HEK293 (cell line): ENCODE measurements at regions not wholly inside any gene's neighbourhood (a gene's known extent, or its start where the extent isn't known, plus 50 kb on each side); places are given as distances from the start of the nearest gene placed in this dataset.
A peak's percentile ranks its signal among the peaks of the same experiment; 100 is the strongest.

Experiments used
- CTCF ChIA-PET: fragments of 350-600 bp; formaldehyde crosslinking; extraction: SDS; loops from one replicate; lab custom pipeline; 2021; ENCODE audit warnings: antibody characterized with exemption; lab: Yijun Ruan, JAX
- POLR2A ChIA-PET: fragments of 300-600 bp; formaldehyde crosslinking; extraction: SDS; loops from one replicate; lab custom pipeline; 2020; ENCODE audit warnings: antibody characterized with exemption, inconsistent platforms; lab: Yijun Ruan, JAX
- H3K27ac ChIP-seq: fragments of 200-500 bp; sonication (Bioruptor generic); 2 replicates; pipeline ENCODE4 v1.5.1; 2014; ENCODE audit warnings: low read depth, low read length, control low read depth, inconsistent platforms; ENCODE audit errors: extremely low read depth
- H3K36me3 ChIP-seq, 2 experiments: fragments of 200-500 bp in 1 of 2; sonication (Bioruptor generic) in 1 of 2; 1 replicate in 1 of 2; 2 replicates in 1 of 2; pipeline ENCODE4 v1.5.1; 2014 to 2017; ENCODE audit warnings: inconsistent platforms in 2 of 2, low read length in 2 of 2; ENCODE audit not compliant: control insufficient read depth in 2 of 2, insufficient read depth in 1 of 2
- H3K4me1 ChIP-seq: fragments of 200-500 bp; sonication (Bioruptor generic); 2 replicates; pipeline ENCODE4 v1.5.1; 2014; ENCODE audit warnings: mild to moderate bottlenecking, low read length, inconsistent platforms; ENCODE audit not compliant: control insufficient read depth, insufficient read depth
- H3K4me3 ChIP-seq: 2 replicates; pipeline ENCODE4 v1.5.1; 2011; ENCODE audit warnings: low read depth, mild to moderate bottlenecking, control low read depth, low read length, moderate library complexity
- H3K9me3 ChIP-seq: fragments of 200-500 bp; sonication (Bioruptor generic); 2 replicates; pipeline ENCODE4 v1.5.1; 2014; ENCODE audit warnings: low read depth, low read length, inconsistent platforms; ENCODE audit not compliant: control insufficient read depth, insufficient read depth
- HOXD13 ChIP-seq: sonication (generic); formaldehyde crosslinking; IDR thresholded peaks from 2 replicates; pipeline ENCODE4 v1.8.0; 2022; ENCODE audit warnings: missing genetic modification reagents, borderline replicate concordance
- OVOL3 ChIP-seq: fragments of 450-650 bp; formaldehyde crosslinking; IDR thresholded peaks from 2 replicates; pipeline ENCODE4 v1.5.1; 2016; ENCODE audit warnings: missing biosample characterization, missing genetic modification characterization
- SP3 ChIP-seq: fragments of 450-650 bp; formaldehyde crosslinking; IDR thresholded peaks from 2 replicates; pipeline ENCODE4 v1.5.1; 2016; ENCODE audit warnings: missing biosample characterization, missing genetic modification characterization
- SP7 ChIP-seq: fragments of 450-650 bp; formaldehyde crosslinking; IDR thresholded peaks from 2 replicates; pipeline ENCODE4 v1.5.1; 2016; ENCODE audit warnings: missing biosample characterization, missing genetic modification characterization
- ZNF112 ChIP-seq: fragments of 450-650 bp; formaldehyde crosslinking; IDR thresholded peaks from 2 replicates; pipeline ENCODE4 v1.5.0; 2017; ENCODE audit warnings: missing biosample characterization, missing genetic modification characterization
- ZNF221 ChIP-seq: fragments of 450-650 bp; formaldehyde crosslinking; IDR thresholded peaks from 2 replicates; pipeline ENCODE4 v1.5.1; 2017; ENCODE audit warnings: missing biosample characterization, missing genetic modification characterization, borderline replicate concordance
- ZNF404 ChIP-seq: fragments of 450-650 bp; formaldehyde crosslinking; IDR thresholded peaks from 2 replicates; pipeline ENCODE4 v1.5.1; 2017; ENCODE audit warnings: missing biosample characterization, missing genetic modification characterization
- ZNF423 ChIP-seq: fragments of 450-650 bp; formaldehyde crosslinking; IDR thresholded peaks from 2 replicates; pipeline ENCODE4 v1.5.1; 2016; ENCODE audit warnings: missing biosample characterization, missing genetic modification characterization
- ZNF426 ChIP-seq: fragments of 450-650 bp; formaldehyde crosslinking; IDR thresholded peaks from 2 replicates; pipeline ENCODE4 v1.5.1; 2017; ENCODE audit warnings: missing biosample characterization, missing genetic modification characterization, mild to moderate bottlenecking, inconsistent platforms, moderate library complexity
- ZNF433 ChIP-seq: fragments of 450-650 bp; formaldehyde crosslinking; IDR thresholded peaks from 2 replicates; pipeline ENCODE4 v1.5.1; 2016; ENCODE audit warnings: missing biosample characterization, missing genetic modification characterization, low read depth
- ZNF560 ChIP-seq: fragments of 450-650 bp; formaldehyde crosslinking; IDR thresholded peaks from 2 replicates; pipeline ENCODE4 v1.5.1; 2017; ENCODE audit warnings: missing biosample characterization, missing genetic modification characterization, borderline replicate concordance
- ZNF664 ChIP-seq: fragments of 450-650 bp; formaldehyde crosslinking; IDR thresholded peaks from 2 replicates; pipeline ENCODE4 v1.5.1; 2016; ENCODE audit warnings: missing biosample characterization, missing genetic modification characterization
- ZNF701 ChIP-seq: fragments of 450-650 bp; formaldehyde crosslinking; IDR thresholded peaks from 2 replicates; pipeline ENCODE4 v1.5.1; 2016; ENCODE audit warnings: missing biosample characterization, missing genetic modification characterization
- TF ChIP-seq, protein P1 (sequence below): fragments of 450-650 bp; formaldehyde crosslinking; IDR thresholded peaks from 2 replicates; pipeline ENCODE4 v1.5.1; 2016; ENCODE audit warnings: missing biosample characterization, missing genetic modification characterization, borderline replicate concordance
- TF ChIP-seq, protein P2 (sequence below): fragments of 450-650 bp; formaldehyde crosslinking; IDR thresholded peaks from 2 replicates; pipeline ENCODE4 v1.5.1; 2016; ENCODE audit warnings: missing biosample characterization, missing genetic modification characterization
- TF ChIP-seq, protein P3 (sequence below): fragments of 450-650 bp; formaldehyde crosslinking; IDR thresholded peaks from 2 replicates; pipeline ENCODE4 v1.5.1; 2016; ENCODE audit warnings: missing biosample characterization, missing genetic modification characterization
- TF ChIP-seq, protein P4 (sequence below): fragments of 450-650 bp; formaldehyde crosslinking; IDR thresholded peaks from 2 replicates; pipeline ENCODE4 v1.5.1; 2017; ENCODE audit warnings: missing biosample characterization, missing genetic modification characterization
- TF ChIP-seq, protein P5 (sequence below): fragments of 450-650 bp; formaldehyde crosslinking; IDR thresholded peaks from 2 replicates; pipeline ENCODE4 v1.5.1; 2016; ENCODE audit warnings: missing biosample characterization, missing genetic modification characterization

- TF ChIP-seq, protein P1, sequence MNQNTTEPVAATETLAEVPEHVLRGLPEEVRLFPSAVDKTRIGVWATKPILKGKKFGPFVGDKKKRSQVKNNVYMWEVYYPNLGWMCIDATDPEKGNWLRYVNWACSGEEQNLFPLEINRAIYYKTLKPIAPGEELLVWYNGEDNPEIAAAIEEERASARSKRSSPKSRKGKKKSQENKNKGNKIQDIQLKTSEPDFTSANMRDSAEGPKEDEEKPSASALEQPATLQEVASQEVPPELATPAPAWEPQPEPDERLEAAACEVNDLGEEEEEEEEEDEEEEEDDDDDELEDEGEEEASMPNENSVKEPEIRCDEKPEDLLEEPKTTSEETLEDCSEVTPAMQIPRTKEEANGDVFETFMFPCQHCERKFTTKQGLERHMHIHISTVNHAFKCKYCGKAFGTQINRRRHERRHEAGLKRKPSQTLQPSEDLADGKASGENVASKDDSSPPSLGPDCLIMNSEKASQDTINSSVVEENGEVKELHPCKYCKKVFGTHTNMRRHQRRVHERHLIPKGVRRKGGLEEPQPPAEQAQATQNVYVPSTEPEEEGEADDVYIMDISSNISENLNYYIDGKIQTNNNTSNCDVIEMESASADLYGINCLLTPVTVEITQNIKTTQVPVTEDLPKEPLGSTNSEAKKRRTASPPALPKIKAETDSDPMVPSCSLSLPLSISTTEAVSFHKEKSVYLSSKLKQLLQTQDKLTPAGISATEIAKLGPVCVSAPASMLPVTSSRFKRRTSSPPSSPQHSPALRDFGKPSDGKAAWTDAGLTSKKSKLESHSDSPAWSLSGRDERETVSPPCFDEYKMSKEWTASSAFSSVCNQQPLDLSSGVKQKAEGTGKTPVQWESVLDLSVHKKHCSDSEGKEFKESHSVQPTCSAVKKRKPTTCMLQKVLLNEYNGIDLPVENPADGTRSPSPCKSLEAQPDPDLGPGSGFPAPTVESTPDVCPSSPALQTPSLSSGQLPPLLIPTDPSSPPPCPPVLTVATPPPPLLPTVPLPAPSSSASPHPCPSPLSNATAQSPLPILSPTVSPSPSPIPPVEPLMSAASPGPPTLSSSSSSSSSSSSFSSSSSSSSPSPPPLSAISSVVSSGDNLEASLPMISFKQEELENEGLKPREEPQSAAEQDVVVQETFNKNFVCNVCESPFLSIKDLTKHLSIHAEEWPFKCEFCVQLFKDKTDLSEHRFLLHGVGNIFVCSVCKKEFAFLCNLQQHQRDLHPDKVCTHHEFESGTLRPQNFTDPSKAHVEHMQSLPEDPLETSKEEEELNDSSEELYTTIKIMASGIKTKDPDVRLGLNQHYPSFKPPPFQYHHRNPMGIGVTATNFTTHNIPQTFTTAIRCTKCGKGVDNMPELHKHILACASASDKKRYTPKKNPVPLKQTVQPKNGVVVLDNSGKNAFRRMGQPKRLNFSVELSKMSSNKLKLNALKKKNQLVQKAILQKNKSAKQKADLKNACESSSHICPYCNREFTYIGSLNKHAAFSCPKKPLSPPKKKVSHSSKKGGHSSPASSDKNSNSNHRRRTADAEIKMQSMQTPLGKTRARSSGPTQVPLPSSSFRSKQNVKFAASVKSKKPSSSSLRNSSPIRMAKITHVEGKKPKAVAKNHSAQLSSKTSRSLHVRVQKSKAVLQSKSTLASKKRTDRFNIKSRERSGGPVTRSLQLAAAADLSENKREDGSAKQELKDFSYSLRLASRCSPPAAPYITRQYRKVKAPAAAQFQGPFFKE (tag by site-specific recombination): no peak
- TF ChIP-seq HOXD13 (CRISPR knock-in tag): no peak
- TF ChIP-seq, protein P2, sequence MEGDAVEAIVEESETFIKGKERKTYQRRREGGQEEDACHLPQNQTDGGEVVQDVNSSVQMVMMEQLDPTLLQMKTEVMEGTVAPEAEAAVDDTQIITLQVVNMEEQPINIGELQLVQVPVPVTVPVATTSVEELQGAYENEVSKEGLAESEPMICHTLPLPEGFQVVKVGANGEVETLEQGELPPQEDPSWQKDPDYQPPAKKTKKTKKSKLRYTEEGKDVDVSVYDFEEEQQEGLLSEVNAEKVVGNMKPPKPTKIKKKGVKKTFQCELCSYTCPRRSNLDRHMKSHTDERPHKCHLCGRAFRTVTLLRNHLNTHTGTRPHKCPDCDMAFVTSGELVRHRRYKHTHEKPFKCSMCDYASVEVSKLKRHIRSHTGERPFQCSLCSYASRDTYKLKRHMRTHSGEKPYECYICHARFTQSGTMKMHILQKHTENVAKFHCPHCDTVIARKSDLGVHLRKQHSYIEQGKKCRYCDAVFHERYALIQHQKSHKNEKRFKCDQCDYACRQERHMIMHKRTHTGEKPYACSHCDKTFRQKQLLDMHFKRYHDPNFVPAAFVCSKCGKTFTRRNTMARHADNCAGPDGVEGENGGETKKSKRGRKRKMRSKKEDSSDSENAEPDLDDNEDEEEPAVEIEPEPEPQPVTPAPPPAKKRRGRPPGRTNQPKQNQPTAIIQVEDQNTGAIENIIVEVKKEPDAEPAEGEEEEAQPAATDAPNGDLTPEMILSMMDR (tag by site-specific recombination): peak; percentile 26; the same call in 1 of the 2 replicates
- TF ChIP-seq ZNF221 (tag by site-specific recombination): no peak
- no peak for TF ChIP-seq ZNF433 (tag by site-specific recombination)
Measured at GRCh38 chr12:114935658-114936057, 251.7 kb upstream of the TBX3 start (continued).

DNA sequence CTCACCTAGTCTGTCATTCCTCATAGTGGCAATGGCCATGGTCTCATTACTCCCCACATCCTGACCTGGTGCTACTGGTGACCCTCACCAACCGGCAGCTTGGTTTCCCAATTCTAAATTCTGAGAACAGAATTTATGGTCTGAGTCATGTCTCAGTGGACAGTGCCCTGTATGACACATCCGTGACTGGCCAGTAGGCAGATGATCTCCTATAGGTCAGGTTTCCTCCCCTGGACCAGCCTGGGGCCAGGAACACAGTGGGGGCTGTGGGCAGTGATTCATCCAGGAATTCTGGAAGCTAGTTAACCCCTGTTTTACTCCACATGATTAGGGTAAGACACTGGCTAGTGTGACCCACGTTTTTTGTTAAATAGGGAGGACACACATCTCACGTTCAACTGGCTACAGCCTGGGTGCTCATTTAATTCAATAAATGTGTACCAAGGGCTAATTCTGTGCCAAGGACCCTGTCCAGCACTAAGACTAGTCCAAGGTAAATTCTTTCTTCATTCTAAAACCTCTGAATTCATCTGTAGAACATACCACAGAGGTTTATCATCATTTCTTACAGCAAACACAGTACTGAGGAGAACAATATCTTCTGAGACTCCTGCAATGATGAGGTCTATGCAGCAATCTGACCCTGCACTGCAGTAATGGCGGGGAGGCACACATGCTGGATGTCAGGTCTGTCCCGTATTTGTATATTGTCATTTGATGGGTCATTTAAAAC, 249.6 kb upstream of the TBX3 start:
- no peak overlapping the region for H3K4me3 ChIP-seq
- TF ChIP-seq, protein P3, sequence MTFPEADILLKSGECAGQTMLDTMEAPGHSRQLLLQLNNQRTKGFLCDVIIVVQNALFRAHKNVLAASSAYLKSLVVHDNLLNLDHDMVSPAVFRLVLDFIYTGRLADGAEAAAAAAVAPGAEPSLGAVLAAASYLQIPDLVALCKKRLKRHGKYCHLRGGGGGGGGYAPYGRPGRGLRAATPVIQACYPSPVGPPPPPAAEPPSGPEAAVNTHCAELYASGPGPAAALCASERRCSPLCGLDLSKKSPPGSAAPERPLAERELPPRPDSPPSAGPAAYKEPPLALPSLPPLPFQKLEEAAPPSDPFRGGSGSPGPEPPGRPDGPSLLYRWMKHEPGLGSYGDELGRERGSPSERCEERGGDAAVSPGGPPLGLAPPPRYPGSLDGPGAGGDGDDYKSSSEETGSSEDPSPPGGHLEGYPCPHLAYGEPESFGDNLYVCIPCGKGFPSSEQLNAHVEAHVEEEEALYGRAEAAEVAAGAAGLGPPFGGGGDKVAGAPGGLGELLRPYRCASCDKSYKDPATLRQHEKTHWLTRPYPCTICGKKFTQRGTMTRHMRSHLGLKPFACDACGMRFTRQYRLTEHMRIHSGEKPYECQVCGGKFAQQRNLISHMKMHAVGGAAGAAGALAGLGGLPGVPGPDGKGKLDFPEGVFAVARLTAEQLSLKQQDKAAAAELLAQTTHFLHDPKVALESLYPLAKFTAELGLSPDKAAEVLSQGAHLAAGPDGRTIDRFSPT: peak; percentile 25; the same call in 1 of the 2 replicates
- TF ChIP-seq OVOL3 (tag by site-specific recombination): no peak
- TF ChIP-seq ZNF112: no peak
- H3K36me3 ChIP-seq: no peaks in the 10 kb centered on the region
- H3K27ac ChIP-seq: no peak overlapping the region
- POLR2A ChIA-PET: interaction anchor here (0.6 kb wide), 1 partner anchor 249 kb away, joined by 4 read pairs; no protein-coding TSS in a partner anchor
- H3K4me1 ChIP-seq: no peaks in the 10 kb centered on the region
- H3K9me3 ChIP-seq: no peaks in the 10 kb centered on the region
- CTCF ChIA-PET: interaction anchor here (0.7 to 0.9 kb wide), 2 partner anchors 10 to 309 kb away, joined by 3 to 4 read pairs; no protein-coding TSS in a partner anchor

- no peak overlapping the region for H3K27ac ChIP-seq
- CTCF ChIA-PET: no interaction called here
- no peaks in the 10 kb centered on the region for H3K4me1 ChIP-seq
- no peaks in the 10 kb centered on the region for H3K36me3 ChIP-seq
- no peaks in the 10 kb centered on the region for H3K9me3 ChIP-seq
- POLR2A ChIA-PET: interaction anchor here (0.6 kb wide), 1 partner anchor 176 kb away, joined by 3 read pairs; no protein-coding TSS in a partner anchor
- H3K4me3 ChIP-seq: no peak overlapping the region
- no peak for TF ChIP-seq ZNF404 (tag by site-specific recombination)
- TF ChIP-seq HOXD13 (CRISPR knock-in tag): no peak
- TF ChIP-seq ZNF560 (tag by site-specific recombination): no peak
- TF ChIP-seq SP7 (tag by site-specific recombination): no peak
- no peak for TF ChIP-seq ZNF423 (tag by site-specific recombination)
- no peak for TF ChIP-seq ZNF426
- TF ChIP-seq ZNF664: no peak
- TF ChIP-seq, protein P4, sequence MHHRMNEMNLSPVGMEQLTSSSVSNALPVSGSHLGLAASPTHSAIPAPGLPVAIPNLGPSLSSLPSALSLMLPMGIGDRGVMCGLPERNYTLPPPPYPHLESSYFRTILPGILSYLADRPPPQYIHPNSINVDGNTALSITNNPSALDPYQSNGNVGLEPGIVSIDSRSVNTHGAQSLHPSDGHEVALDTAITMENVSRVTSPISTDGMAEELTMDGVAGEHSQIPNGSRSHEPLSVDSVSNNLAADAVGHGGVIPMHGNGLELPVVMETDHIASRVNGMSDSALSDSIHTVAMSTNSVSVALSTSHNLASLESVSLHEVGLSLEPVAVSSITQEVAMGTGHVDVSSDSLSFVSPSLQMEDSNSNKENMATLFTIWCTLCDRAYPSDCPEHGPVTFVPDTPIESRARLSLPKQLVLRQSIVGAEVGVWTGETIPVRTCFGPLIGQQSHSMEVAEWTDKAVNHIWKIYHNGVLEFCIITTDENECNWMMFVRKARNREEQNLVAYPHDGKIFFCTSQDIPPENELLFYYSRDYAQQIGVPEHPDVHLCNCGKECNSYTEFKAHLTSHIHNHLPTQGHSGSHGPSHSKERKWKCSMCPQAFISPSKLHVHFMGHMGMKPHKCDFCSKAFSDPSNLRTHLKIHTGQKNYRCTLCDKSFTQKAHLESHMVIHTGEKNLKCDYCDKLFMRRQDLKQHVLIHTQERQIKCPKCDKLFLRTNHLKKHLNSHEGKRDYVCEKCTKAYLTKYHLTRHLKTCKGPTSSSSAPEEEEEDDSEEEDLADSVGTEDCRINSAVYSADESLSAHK: no peak
- TF ChIP-seq ZNF701 (tag by site-specific recombination): no peak
- TF ChIP-seq, protein P5, sequence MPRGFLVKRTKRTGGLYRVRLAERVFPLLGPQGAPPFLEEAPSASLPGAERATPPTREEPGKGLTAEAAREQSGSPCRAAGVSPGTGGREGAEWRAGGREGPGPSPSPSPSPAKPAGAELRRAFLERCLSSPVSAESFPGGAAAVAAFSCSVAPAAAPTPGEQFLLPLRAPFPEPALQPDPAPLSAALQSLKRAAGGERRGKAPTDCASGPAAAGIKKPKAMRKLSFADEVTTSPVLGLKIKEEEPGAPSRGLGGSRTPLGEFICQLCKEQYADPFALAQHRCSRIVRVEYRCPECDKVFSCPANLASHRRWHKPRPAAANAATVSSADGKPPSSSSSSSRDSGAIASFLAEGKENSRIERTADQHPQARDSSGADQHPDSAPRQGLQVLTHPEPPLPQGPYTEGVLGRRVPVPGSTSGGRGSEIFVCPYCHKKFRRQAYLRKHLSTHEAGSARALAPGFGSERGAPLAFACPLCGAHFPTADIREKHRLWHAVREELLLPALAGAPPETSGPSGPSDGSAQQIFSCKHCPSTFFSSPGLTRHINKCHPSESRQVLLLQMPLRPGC (tag by site-specific recombination): no peak
- no peak for TF ChIP-seq SP3 (tag by site-specific recombination)
Measured at GRCh38 chr12:114932806-114933205, 248.8 kb upstream of the TBX3 start.
